ENCODE measurements at regions not wholly inside any gene's neighbourhood (a gene's known extent, or its start where the extent isn't known, plus 50 kb on each side); places are given as distances from the start of the nearest gene placed in this dataset.
"Not testable (repeated sequence)": the region's sequence is repeated elsewhere in the genome, so short reads cannot be mapped to it uniquely, and the experiment has no call there.

- TF ChIP-seq POLR2A (IDR thresholded peaks at IDR 0.05; ENCODE audit: low read depth, low read length); TAF1 (IDR thresholded peaks at IDR 0.05; ENCODE audit: borderline replicate concordance, low read depth, low read length); POLR2AphosphoS5 (IDR thresholded peaks at IDR 0.05; ENCODE audit: low read depth, low read length): not testable (repeated sequence)
Measured at GRCh38 chrX:107376186-107376585, 73.3 kb upstream of the FRMPD3 start.
